PC-9 (cell line): ENCODE measurements at regions not wholly inside any gene's neighbourhood (a gene's known extent, or its start where the extent isn't known, plus 50 kb on each side); places are given as distances from the start of the nearest gene placed in this dataset.

Experiments used
- BruUV-seq: library from RNA; stranded (reverse); fragments of 400-500 nt; replicated peaks from 2 replicates; lab custom pipeline; 2021; lab: Mats Ljungman, UMichigan
- CTCF ChIA-PET: fragments of 300-600 bp; sonication (Branson Sonifier 250); formaldehyde crosslinking; loops from one replicate; lab custom pipeline; 2022; ENCODE audit warnings: antibody characterized with exemption; lab: Charles Lee
- POLR2A ChIA-PET: fragments of 300-600 bp; sonication (Branson Sonifier 250); formaldehyde crosslinking; loops from one replicate; lab custom pipeline; 2022; ENCODE audit warnings: antibody characterized with exemption; ENCODE audit not compliant: unreplicated experiment; lab: Charles Lee
- DNase-seq, 2 experiments: peaks; one replicate each; pipeline versions ENCODE4 v3.0.0 to v3.0.0-alpha.2; 2015 to 2022; ENCODE audit warnings: mixed read lengths in 1 of 2
- H2AFZ ChIP-seq: fragments of 200-600 bp; sonication (generic); 2 replicates; pipeline ENCODE4 v1.8.1; 2017; ENCODE audit warnings: antibody characterized with exemption
- H3F3A ChIP-seq: fragments of 200-600 bp; sonication (generic); 2 replicates; pipeline ENCODE4 v1.8.1; 2017; ENCODE audit warnings: antibody characterized with exemption, mild to moderate bottlenecking, low read depth; ENCODE audit not compliant: insufficient read depth
- H3K27ac ChIP-seq: fragments of 200-600 bp; sonication (generic); 2 replicates; pipeline ENCODE4 v1.6.1; 2016; ENCODE audit warnings: mixed run types
- H3K27me3 ChIP-seq: fragments of 200-600 bp; sonication (generic); 2 replicates; pipeline ENCODE4 v1.6.1; 2016; ENCODE audit warnings: low read depth, mixed run types; ENCODE audit not compliant: insufficient read depth
- H3K36me3 ChIP-seq: fragments of 200-600 bp; sonication (generic); 2 replicates; pipeline ENCODE4 v1.6.1; 2016; ENCODE audit warnings: low read depth, mixed run types
- H3K4me1 ChIP-seq: fragments of 200-600 bp; sonication (generic); replicated peaks from 2 replicates; pipeline ENCODE4 v1.6.1; 2016; ENCODE audit warnings: mixed run types; ENCODE audit not compliant: insufficient read depth
- H3K4me2 ChIP-seq: fragments of 200-600 bp; sonication (generic); 2 replicates; pipeline ENCODE4 v1.6.1; 2017; ENCODE audit warnings: mixed run types
- H3K4me3 ChIP-seq: fragments of 200-600 bp; sonication (generic); 2 replicates; pipeline ENCODE4 v1.6.1; 2016; ENCODE audit warnings: mixed run types
- H3K79me2 ChIP-seq: fragments of 200-600 bp; sonication (generic); 2 replicates; pipeline ENCODE4 v1.6.1; 2017; ENCODE audit warnings: low read depth, mixed run types
- H3K9me2 ChIP-seq: fragments of 200-600 bp; sonication (generic); 2 replicates; pipeline ENCODE4 v1.8.1; 2017; ENCODE audit warnings: mild to moderate bottlenecking; ENCODE audit not compliant: insufficient read depth
- H3K9me3 ChIP-seq: fragments of 200-600 bp; sonication (generic); 2 replicates; pipeline ENCODE4 v1.8.1; 2016; ENCODE audit warnings: low read depth; ENCODE audit not compliant: insufficient read depth
- H4K20me1 ChIP-seq: fragments of 200-600 bp; sonication (generic); 2 replicates; pipeline ENCODE4 v1.8.1; 2017; ENCODE audit not compliant: insufficient read depth
- EZH2 ChIP-seq: fragments of 200-600 bp; sonication (generic); IDR thresholded peaks from 2 replicates; pipeline ENCODE4 v1.8.0; 2017; ENCODE audit warnings: antibody characterized with exemption, low read depth
- intact Hi-C: fragments of 100-400 bp; cut with micrococcal nuclease; formaldehyde crosslinking; loops from one replicate; pipeline ENCODE4 v1.10.0; 2022; ENCODE audit not compliant: unreplicated experiment
- TF ChIP-seq, protein P1 (sequence below): fragments of 200-600 bp; sonication (generic); conservative IDR thresholded peaks from 2 replicates; pipeline ENCODE4 v1.6.1; 2017; ENCODE audit warnings: mixed run types, antibody characterized with exemption, mild to moderate bottlenecking, moderate library complexity

DNA sequence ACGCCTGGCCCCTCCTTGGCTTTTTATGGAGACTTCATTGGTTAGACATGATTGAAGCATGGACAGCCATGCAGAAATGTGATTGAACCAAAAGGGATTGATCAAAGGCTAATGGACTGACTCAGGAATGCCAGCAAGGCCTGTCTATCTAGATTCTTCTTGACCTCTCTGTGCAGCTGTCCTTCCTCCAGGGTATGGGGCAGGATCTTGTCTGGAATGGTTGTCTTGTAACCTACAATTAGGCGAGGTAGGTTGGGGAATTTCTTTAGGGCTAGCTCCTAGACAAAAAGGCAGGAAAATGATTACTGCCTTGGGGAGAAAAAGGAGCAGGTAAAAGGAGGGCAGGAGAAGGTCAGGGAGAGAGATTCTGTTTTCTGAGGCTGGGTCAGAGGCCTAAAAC lies 59.6 kb upstream of the INCENP start:
- DNase-seq: no peak
- no peaks in the 10 kb centered on the region for H3K9me3 ChIP-seq
- no peak for TF ChIP-seq EZH2
- TF ChIP-seq, protein P1, sequence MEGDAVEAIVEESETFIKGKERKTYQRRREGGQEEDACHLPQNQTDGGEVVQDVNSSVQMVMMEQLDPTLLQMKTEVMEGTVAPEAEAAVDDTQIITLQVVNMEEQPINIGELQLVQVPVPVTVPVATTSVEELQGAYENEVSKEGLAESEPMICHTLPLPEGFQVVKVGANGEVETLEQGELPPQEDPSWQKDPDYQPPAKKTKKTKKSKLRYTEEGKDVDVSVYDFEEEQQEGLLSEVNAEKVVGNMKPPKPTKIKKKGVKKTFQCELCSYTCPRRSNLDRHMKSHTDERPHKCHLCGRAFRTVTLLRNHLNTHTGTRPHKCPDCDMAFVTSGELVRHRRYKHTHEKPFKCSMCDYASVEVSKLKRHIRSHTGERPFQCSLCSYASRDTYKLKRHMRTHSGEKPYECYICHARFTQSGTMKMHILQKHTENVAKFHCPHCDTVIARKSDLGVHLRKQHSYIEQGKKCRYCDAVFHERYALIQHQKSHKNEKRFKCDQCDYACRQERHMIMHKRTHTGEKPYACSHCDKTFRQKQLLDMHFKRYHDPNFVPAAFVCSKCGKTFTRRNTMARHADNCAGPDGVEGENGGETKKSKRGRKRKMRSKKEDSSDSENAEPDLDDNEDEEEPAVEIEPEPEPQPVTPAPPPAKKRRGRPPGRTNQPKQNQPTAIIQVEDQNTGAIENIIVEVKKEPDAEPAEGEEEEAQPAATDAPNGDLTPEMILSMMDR: no peak
- H3F3A ChIP-seq: no peaks in the 10 kb centered on the region
- H3K79me2 ChIP-seq: no peaks in the 10 kb centered on the region
- H3K27ac ChIP-seq: no peak overlapping the region
- no peaks in the 10 kb centered on the region for H3K9me2 ChIP-seq
- no peaks in the 10 kb centered on the region for H4K20me1 ChIP-seq
- H3K27me3 ChIP-seq: no peaks in the 10 kb centered on the region
- H3K4me3 ChIP-seq: no peak overlapping the region
- no peak overlapping the region for H3K4me2 ChIP-seq
- ChIA-PET CTCF (interaction anchor here (0.6 kb wide), 1 partner anchor 166 kb away, joined by 4 read pairs; no protein-coding TSS in a partner anchor), POLR2A (no interaction called here)
- BruUV-seq: no TSS peak
- H3K36me3 ChIP-seq: no peaks in the 10 kb centered on the region
- no peak overlapping the region for H2AFZ ChIP-seq
- intact Hi-C loops: no loop called here
- 0 out of 2 replicates have a peak, but pooled peaks cover 4% of the 10 kb centered on the region for H3K4me1 ChIP-seq

DNA sequence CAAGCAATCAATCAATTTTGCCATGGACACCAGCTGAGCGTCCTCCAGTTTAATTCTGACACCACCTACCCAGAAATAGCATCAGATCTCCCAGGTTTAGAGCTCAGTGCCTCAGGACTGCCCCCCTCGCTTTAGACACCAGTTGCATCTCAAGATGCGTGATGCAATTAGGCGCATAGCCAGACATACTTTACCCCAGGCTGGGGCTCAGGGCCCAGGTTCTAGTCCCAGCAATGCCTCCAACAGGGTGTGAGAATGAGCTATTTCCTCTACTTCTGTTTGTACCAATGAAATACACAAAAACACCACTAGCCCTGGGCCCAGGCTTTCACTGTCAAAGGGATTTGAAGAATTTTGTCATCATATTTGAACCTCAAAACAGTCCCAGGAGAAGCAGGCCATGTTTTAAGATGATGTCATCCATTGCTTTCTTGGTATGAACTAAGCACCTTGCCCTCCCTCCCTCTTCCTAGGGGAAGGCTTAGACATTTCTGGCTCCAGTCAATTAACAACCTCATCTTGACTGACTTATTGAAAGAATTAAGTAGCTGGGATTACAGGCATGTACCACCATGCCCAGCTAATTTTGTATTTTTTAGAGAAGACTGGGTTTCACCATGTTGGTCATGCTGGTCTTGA lies 61.5 kb upstream of the INCENP start:
- no TSS peak for BruUV-seq
- H3K36me3 ChIP-seq: no peaks in the 10 kb centered on the region
- no peaks in the 10 kb centered on the region for H3K27me3 ChIP-seq
- no peaks in the 10 kb centered on the region for H3F3A ChIP-seq
- ChIA-PET CTCF (no interaction called here), POLR2A (interaction anchor here (0.7 kb wide), 1 partner anchor 571 kb away, joined by 5 read pairs; no protein-coding TSS in a partner anchor)
- no peak overlapping the region for H2AFZ ChIP-seq
- intact Hi-C loops: no loop called here
- TF ChIP-seq, protein P1: no peak
- TF ChIP-seq EZH2: no peak
- H3K27ac ChIP-seq: no peak overlapping the region
- no peak for DNase-seq
- no peak overlapping the region for H3K4me2 ChIP-seq
- H3K79me2 ChIP-seq: no peaks in the 10 kb centered on the region
- H4K20me1 ChIP-seq: no peaks in the 10 kb centered on the region
- no peaks in the 10 kb centered on the region for H3K9me2 ChIP-seq
- 0 out of 2 replicates have a peak, but pooled peaks cover 4% of the 10 kb centered on the region for H3K4me1 ChIP-seq
- no peaks in the 10 kb centered on the region for H3K9me3 ChIP-seq
- H3K4me3 ChIP-seq: no peak overlapping the region

DNA sequence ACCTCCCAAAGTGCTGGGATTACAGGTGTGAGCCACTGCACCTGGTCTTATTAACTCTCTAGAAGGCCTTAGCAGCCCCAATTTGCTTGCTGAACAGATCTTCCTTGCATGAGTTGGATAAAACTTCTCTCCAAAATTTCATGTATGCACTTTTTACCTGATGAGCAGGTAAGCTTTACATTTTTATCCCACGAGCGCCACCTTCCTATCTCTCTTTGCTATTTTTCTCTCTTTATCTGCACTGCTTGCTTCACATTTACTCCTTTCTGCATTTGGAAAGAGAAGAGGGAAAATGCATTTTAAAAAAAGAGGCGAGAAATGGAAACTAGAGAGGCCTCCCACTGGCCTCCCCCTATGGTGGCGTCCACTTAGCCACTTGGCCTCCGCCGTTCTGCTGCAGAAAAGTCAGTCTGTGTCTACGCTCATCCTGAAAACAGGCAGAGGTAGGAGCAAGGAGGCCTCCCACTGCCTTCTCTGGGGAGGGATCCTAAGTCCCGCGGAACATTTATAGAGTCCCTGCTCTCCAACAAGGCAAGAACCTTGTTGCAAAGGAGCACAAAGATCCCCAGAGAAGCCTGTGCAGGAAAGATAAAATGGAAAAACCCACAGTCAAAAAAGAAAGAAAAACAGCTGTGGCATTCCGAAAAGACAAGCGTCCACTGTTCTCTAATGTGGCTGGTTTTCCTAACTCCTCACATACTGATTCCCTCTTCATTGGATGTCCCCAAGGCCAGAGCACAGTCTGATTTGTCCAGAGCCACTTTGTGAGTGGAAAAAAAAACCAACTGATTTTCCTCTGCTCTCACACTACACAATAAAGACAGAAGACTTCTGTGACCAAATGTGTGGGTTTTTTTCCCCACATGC lies 62.2 kb upstream of the INCENP start:
- ChIA-PET POLR2A (interaction anchor here (0.7 kb wide), 1 partner anchor 572 kb away, joined by 5 read pairs; no protein-coding TSS in a partner anchor), CTCF (interaction anchor here (0.6 to 1.9 kb wide), 7 partner anchors 20 to 268 kb away, joined by 3 to 12 read pairs (median 6); no protein-coding TSS in a partner anchor)
- H3K9me3 ChIP-seq: no peaks in the 10 kb centered on the region
- H3K79me2 ChIP-seq: no peaks in the 10 kb centered on the region
- H3K27ac ChIP-seq: no peak overlapping the region
- no peaks in the 10 kb centered on the region for H4K20me1 ChIP-seq
- H3K27me3 ChIP-seq: no peaks in the 10 kb centered on the region
- no peak overlapping the region for H3K4me2 ChIP-seq
- TF ChIP-seq, protein P1: peak; percentile 79
- no peak for TF ChIP-seq EZH2
- no peak overlapping the region for H2AFZ ChIP-seq
- no peaks in the 10 kb centered on the region for H3F3A ChIP-seq
- peak in 1 of 2 experiments; percentile 15 for DNase-seq
- H3K9me2 ChIP-seq: no peaks in the 10 kb centered on the region
- H3K36me3 ChIP-seq: no peaks in the 10 kb centered on the region
- no peak overlapping the region for H3K4me3 ChIP-seq
- intact Hi-C loops: no loop called here
- no TSS peak for BruUV-seq
- H3K4me1 ChIP-seq: 0 out of 2 replicates have a peak, but pooled peaks cover 4% of the 10 kb centered on the region
